HG02642 (cell line): ENCODE measurements at regions not wholly inside any gene's neighbourhood (a gene's known extent, or its start where the extent isn't known, plus 50 kb on each side); places are given as distances from the start of the nearest gene placed in this dataset.
"Not testable (repeated sequence)": the region's sequence is repeated elsewhere in the genome, so short reads cannot be mapped to it uniquely, and the experiment has no call there.

Experiments used
- ATAC-seq: cut with Tn5 transposase; IDR thresholded peaks from one replicate; pipeline ENCODE4 v1.9.1; 2021; ENCODE audit warnings: mild to moderate bottlenecking; ENCODE audit not compliant: unreplicated experiment, poor library complexity

GRCh38 chr3:75432885-75433284, 231.2 kb upstream of the FRG2C start:
- not testable (repeated sequence) for ATAC-seq

- not testable (repeated sequence) for ATAC-seq
These were observed 230.8 kb upstream of the FRG2C start for GRCh38 chr3:75433295-75433694.

- ATAC-seq = not testable (repeated sequence)
These were observed 229.7 kb upstream of the FRG2C start for GRCh38 chr3:75434276-75434912.

GRCh38 chr3:75434913-75435793, 229.0 kb upstream of the FRG2C start:
- ATAC-seq = peak; percentile 100

GRCh38 chr3:75435794-75436400, 228.2 kb upstream of the FRG2C start:
- ATAC-seq = not testable (repeated sequence)

GRCh38 chr3:75440986-75441385, 223.1 kb upstream of the FRG2C start:
- not testable (repeated sequence) for ATAC-seq

- not testable (repeated sequence) for ATAC-seq
These were observed 219.5 kb upstream of the FRG2C start for GRCh38 chr3:75444634-75445033.

GRCh38 chr3:75445234-75445633, 218.9 kb upstream of the FRG2C start:
- not testable (repeated sequence) for ATAC-seq

- not testable (repeated sequence) for ATAC-seq
These were observed 217.2 kb upstream of the FRG2C start for GRCh38 chr3:75446948-75447347.

- not testable (repeated sequence) for ATAC-seq
These were observed 210.8 kb upstream of the FRG2C start for GRCh38 chr3:75453328-75453727.

GRCh38 chr3:75453839-75454238, 210.3 kb upstream of the FRG2C start:
- ATAC-seq = not testable (repeated sequence)

- ATAC-seq = not testable (repeated sequence)
These were observed 189.6 kb upstream of the FRG2C start for GRCh38 chr3:75474530-75474929.

GRCh38 chr3:75496600-75496999, 167.5 kb upstream of the FRG2C start:
- ATAC-seq = not testable (repeated sequence)

- not testable (repeated sequence) for ATAC-seq
These were observed 163.8 kb upstream of the FRG2C start for GRCh38 chr3:75500357-75500756.

- ATAC-seq = not testable (repeated sequence)
These were observed 162.0 kb upstream of the FRG2C start for GRCh38 chr3:75502171-75502570.

- ATAC-seq = not testable (repeated sequence)
These were observed 161.1 kb upstream of the FRG2C start for GRCh38 chr3:75502769-75503756.

- ATAC-seq = no peak
These were observed 157.5 kb upstream of the FRG2C start for GRCh38 chr3:75506603-75507002.

- not testable (repeated sequence) for ATAC-seq
These were observed 156.2 kb upstream of the FRG2C start for GRCh38 chr3:75507956-75508355.

GRCh38 chr3:75527657-75528056, 136.5 kb upstream of the FRG2C start:
- not testable (repeated sequence) for ATAC-seq

- not testable (repeated sequence) for ATAC-seq
These were observed 112.0 kb upstream of the FRG2C start for GRCh38 chr3:75552095-75552494.
